Lower lobe of right lung (tissue), 2 donors: ENCODE measurements at regions not wholly inside any gene's neighbourhood (a gene's known extent, or its start where the extent isn't known, plus 50 kb on each side); places are given as distances from the start of the nearest gene placed in this dataset.

Source experiments
- ATAC-seq, 2 donors: fragments of 200-7000 bp; cut with Tn5 transposase; one replicate each; pipeline ENCODE4 v1.9.1; 2020 to 2022; ENCODE audit warnings: mild to moderate bottlenecking in 2 of 2, moderate library complexity in 2 of 2
- DNase-seq: peaks from one replicate; pipeline ENCODE4 v3.0.0-alpha.2; 2020
- H3K27ac ChIP-seq: fragments of 200-600 bp; one replicate; pipeline ENCODE4 v1.8.0; 2022
- H3K27me3 ChIP-seq: fragments of 200-600 bp; one replicate; pipeline ENCODE4 v1.8.0; 2022; ENCODE audit warnings: low read depth
- H3K36me3 ChIP-seq: fragments of 200-600 bp; one replicate; pipeline ENCODE4 v1.8.0; 2022; ENCODE audit warnings: mild to moderate bottlenecking
- H3K4me1 ChIP-seq: fragments of 200-600 bp; one replicate; pipeline ENCODE4 v1.8.0; 2022
- H3K4me3 ChIP-seq: fragments of 200-600 bp; one replicate; pipeline ENCODE4 v1.8.0; 2022; ENCODE audit warnings: mild to moderate bottlenecking
- H3K9me3 ChIP-seq: fragments of 200-600 bp; one replicate; pipeline ENCODE4 v1.8.0; 2022
- CTCF ChIP-seq: fragments of 200-600 bp; IDR thresholded peaks from one replicate; pipeline ENCODE4 v1.8.0; 2022; ENCODE audit warnings: antibody characterized with exemption, mild to moderate bottlenecking
- intact Hi-C: fragments of 100-400 bp; cut with DNase I; formaldehyde crosslinking; loops from one replicate; pipeline ENCODE4 v1.11.0; 2022
- donor health status: DM: no; HTN: yes; CAD: no; lungs with severe emphysema.

GRCh38 chr3:64343689-64344430 lies 118.6 kb upstream of the PRICKLE2 start:
- Histone ChIP-seq H3K36me3 (no peaks in the 10 kb centered on the region), H3K4me1 (peaks cover 35% of the 10 kb centered on the region), H3K4me3 (no peak overlapping the region), H3K27ac (peak overlapping the region; percentile 81), H3K9me3 (no peaks in the 10 kb centered on the region), H3K27me3 (no peaks in the 10 kb centered on the region)
- TF ChIP-seq CTCF: no peak
- DNase-seq: no peak
- ATAC-seq: no peak
- intact Hi-C loops: no loop called here

- H3K4me3 ChIP-seq: no peak overlapping the region
- DNase-seq: no peak
- H3K4me1 ChIP-seq: peaks cover 35% of the 10 kb centered on the region
- no peak overlapping the region for H3K27ac ChIP-seq
- intact Hi-C loops: no loop called here
- no peaks in the 10 kb centered on the region for H3K27me3 ChIP-seq
- ATAC-seq: peak; percentile 39 to 49
- no peaks in the 10 kb centered on the region for H3K36me3 ChIP-seq
- no peaks in the 10 kb centered on the region for H3K9me3 ChIP-seq
- TF ChIP-seq CTCF: no peak
Observed at GRCh38 chr3:64342940-64343688, 117.8 kb upstream of the PRICKLE2 start.

GRCh38 chr3:64341296-64341695 lies 116.0 kb upstream of the PRICKLE2 start:
- no peak overlapping the region for H3K4me3 ChIP-seq
- intact Hi-C loops: no loop called here
- no peaks in the 10 kb centered on the region for H3K27me3 ChIP-seq
- ATAC-seq (no peak), DNase-seq (no peak)
- H3K9me3 ChIP-seq: no peaks in the 10 kb centered on the region
- no peaks in the 10 kb centered on the region for H3K36me3 ChIP-seq
- peaks cover 35% of the 10 kb centered on the region for H3K4me1 ChIP-seq
- TF ChIP-seq CTCF: no peak
- no peak overlapping the region for H3K27ac ChIP-seq

- no peak overlapping the region for H3K4me3 ChIP-seq
- no peaks in the 10 kb centered on the region for H3K36me3 ChIP-seq
- no peaks in the 10 kb centered on the region for H3K9me3 ChIP-seq
- intact Hi-C loops: no loop called here
- H3K4me1 ChIP-seq: peaks cover 31% of the 10 kb centered on the region
- TF ChIP-seq CTCF: no peak
- no peaks in the 10 kb centered on the region for H3K27me3 ChIP-seq
- DNase-seq (no peak), ATAC-seq (no peak)
- H3K27ac ChIP-seq: no peak overlapping the region
Observed at GRCh38 chr3:64340641-64341101, 115.4 kb upstream of the PRICKLE2 start.

- Histone ChIP-seq H3K27me3 (no peaks in the 10 kb centered on the region), H3K36me3 (no peaks in the 10 kb centered on the region), H3K27ac (no peak overlapping the region), H3K4me3 (no peak overlapping the region), H3K4me1 (no peaks in the 10 kb centered on the region), H3K9me3 (no peaks in the 10 kb centered on the region)
- no peak for ATAC-seq
- intact Hi-C loops: no loop called here
- no peak for DNase-seq
- no peak for TF ChIP-seq CTCF
Observed at GRCh38 chr3:64336488-64336887, 111.2 kb upstream of the PRICKLE2 start.
